Vagina (tissue), 2 donors: ENCODE measurements at regions not wholly inside any gene's neighbourhood (a gene's known extent, or its start where the extent isn't known, plus 50 kb on each side); places are given as distances from the start of the nearest gene placed in this dataset.

Experiments
- CTCF ChIP-seq, 3 experiments: fragments of 450-650 bp in 2 of 3; fragments of 200-600 bp in 1 of 3; sonication (generic) in 1 of 3; IDR thresholded peaks; one replicate each; pipeline ENCODE4 v1.5.1; 2017 to 2019; ENCODE audit warnings: antibody characterized with exemption in 3 of 3, mild to moderate bottlenecking in 2 of 3, moderate library complexity in 2 of 3
- POLR2A ChIP-seq, 2 donors: fragments of 450-650 bp; IDR thresholded peaks; one replicate each; pipeline ENCODE4 v1.6.1; 2017; ENCODE audit warnings: antibody characterized with exemption in 2 of 2, mild to moderate bottlenecking in 2 of 2, moderate library complexity in 2 of 2
- POLR2AphosphoS5 ChIP-seq, 2 donors: sonication (generic); formaldehyde crosslinking; IDR thresholded peaks; one replicate each; pipeline ENCODE4 v1.9.0; 2017; ENCODE audit warnings: antibody characterized with exemption in 2 of 2, mild to moderate bottlenecking in 2 of 2, low read depth in 1 of 2; ENCODE audit not compliant: insufficient read depth in 1 of 2

DNA sequence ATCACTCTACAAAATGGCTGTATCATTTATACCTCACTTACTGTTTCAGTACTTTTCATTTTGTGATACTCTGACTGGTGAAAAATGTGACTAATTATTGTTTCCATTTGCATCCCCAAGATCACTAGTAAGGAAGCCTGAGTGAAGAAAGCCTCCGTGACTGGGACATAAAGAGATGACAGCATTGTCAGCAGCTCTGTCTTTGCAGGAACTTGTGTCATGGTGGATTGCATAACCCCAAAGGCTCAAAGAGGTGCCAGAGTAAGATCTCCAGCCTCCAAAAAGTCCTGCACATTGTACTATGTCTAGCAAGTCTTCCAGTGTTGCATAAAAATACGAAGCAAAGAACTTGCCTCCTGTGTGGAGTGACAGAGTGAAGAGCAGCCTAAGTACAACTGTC, 187.5 kb upstream of the CRIM1 start:
- no peak for TF ChIP-seq CTCF (IDR thresholded peaks at IDR 0.05)
- TF ChIP-seq POLR2A (IDR thresholded peaks at IDR 0.05): no peak
- TF ChIP-seq POLR2AphosphoS5 (IDR thresholded peaks at IDR 0.05; ENCODE audit: insufficient read depth in 1 of 2, low read depth in 1 of 2): no peak
